SK-N-SH (cell line): ENCODE measurements at regions not wholly inside any gene's neighbourhood (a gene's known extent, or its start where the extent isn't known, plus 50 kb on each side); places are given as distances from the start of the nearest gene placed in this dataset.

Source experiments
- CTCF ChIA-PET: fragments of 300-600, 350-600 bp; formaldehyde crosslinking; extraction: SDS; loops from one replicate; lab custom pipeline; 2021; lab: Yijun Ruan, JAX
- POLR2A ChIA-PET: fragments of 350-600 bp; sonication (Branson Sonifier 250); formaldehyde crosslinking; extraction: SDS; loops from one replicate; lab custom pipeline; 2020; ENCODE audit warnings: antibody characterized with exemption, inconsistent platforms; lab: Yijun Ruan, JAX
- DNase-seq: peaks from one replicate; pipeline ENCODE4 v3.0.0; 2012
- H2AFZ ChIP-seq: fragments of 200-600 bp; sonication (generic); 2 replicates; pipeline ENCODE4 v1.8.1; 2016; ENCODE audit warnings: antibody characterized with exemption, mild to moderate bottlenecking, low read depth
- H3F3A ChIP-seq: fragments of 200-600 bp; sonication (generic); replicated peaks from 2 replicates; pipeline ENCODE3; 2016; ENCODE audit warnings: antibody characterized with exemption, mild to moderate bottlenecking; ENCODE audit not compliant: insufficient read depth
- H3K27ac ChIP-seq, 2 experiments: fragments of 200-500 bp in 1 of 2; fragments of 200-600 bp in 1 of 2; sonication (Bioruptor generic) in 1 of 2; sonication (generic), shearing (Covaris generic) in 1 of 2; 2 replicates each; pipeline versions ENCODE4 v1.5.1 to v1.6.1; 2014 to 2016; ENCODE audit warnings: low read depth in 2 of 2, inconsistent platforms in 1 of 2, low read length in 1 of 2, mild to moderate bottlenecking in 1 of 2, mixed read lengths in 1 of 2
- H3K27me3 ChIP-seq: fragments of 200-600 bp; sonication (generic), shearing (Covaris generic); 2 replicates; pipeline ENCODE4 v1.6.1; 2016; ENCODE audit warnings: mixed run types; ENCODE audit not compliant: insufficient read depth
- H3K36me3 ChIP-seq, 2 experiments: fragments of 200-500 bp in 1 of 2; fragments of 200-600 bp in 1 of 2; sonication (Bioruptor generic) in 1 of 2; sonication (generic) in 1 of 2; replicated peaks in 1 of 2; 2 replicates each; pipeline versions ENCODE3 to v1.5.1; 2014 to 2016; ENCODE audit warnings: low read length in 1 of 2, mild to moderate bottlenecking in 1 of 2; ENCODE audit not compliant: insufficient read depth in 2 of 2, control insufficient read depth in 1 of 2
- H3K4me1 ChIP-seq, 2 experiments: fragments of 200-500 bp in 1 of 2; fragments of 200-600 bp in 1 of 2; sonication (Bioruptor generic) in 1 of 2; sonication (generic), shearing (Covaris generic) in 1 of 2; 2 replicates each; pipeline versions ENCODE4 v1.5.1 to v1.6.1; 2014 to 2016; ENCODE audit warnings: low read depth in 1 of 2, low read length in 1 of 2, mixed run types in 1 of 2; ENCODE audit not compliant: insufficient read depth in 2 of 2, control insufficient read depth in 1 of 2
- H3K4me2 ChIP-seq: fragments of 200-600 bp; sonication (generic), shearing (Covaris generic); 2 replicates; pipeline ENCODE4 v1.6.1; 2017; ENCODE audit warnings: mixed run types
- H3K4me3 ChIP-seq, 2 experiments: fragments of 200-500 bp in 1 of 2; fragments of 200-600 bp in 1 of 2; sonication (Bioruptor generic) in 1 of 2; sonication (generic), shearing (Covaris generic) in 1 of 2; 2 replicates each; pipeline versions ENCODE4 v1.5.1 to v1.8.1; 2014 to 2016; ENCODE audit warnings: low read depth in 2 of 2, inconsistent platforms in 1 of 2, low read length in 1 of 2, mild to moderate bottlenecking in 1 of 2, mixed read lengths in 1 of 2, moderate library complexity in 1 of 2
- H3K79me2 ChIP-seq: fragments of 200-600 bp; sonication (generic); 2 replicates; pipeline ENCODE4 v1.8.1; 2017; ENCODE audit warnings: mild to moderate bottlenecking; ENCODE audit not compliant: insufficient read depth
- H3K9ac ChIP-seq: fragments of 200-600 bp; sonication (generic); 2 replicates; pipeline ENCODE4 v1.6.1; 2017; ENCODE audit warnings: mixed run types
- H3K9me2 ChIP-seq: fragments of 200-600 bp; sonication (generic); 2 replicates; pipeline ENCODE4 v1.6.1; 2017; ENCODE audit warnings: mixed run types
- H3K9me3 ChIP-seq: fragments of 200-600 bp; sonication (generic); 2 replicates; pipeline ENCODE4 v1.6.1; 2017; ENCODE audit warnings: mixed run types, mild to moderate bottlenecking, moderate library complexity
- H4K20me1 ChIP-seq: fragments of 200-600 bp; sonication (generic); 2 replicates; pipeline ENCODE4 v1.6.1; 2017; ENCODE audit warnings: mild to moderate bottlenecking, mixed run types; ENCODE audit not compliant: insufficient read depth
- EP300 ChIP-seq, 2 experiments: IDR thresholded peaks; 2 replicates each; pipeline versions ENCODE4 v1.4.0 to v1.6.1; 2012; ENCODE audit warnings: borderline replicate concordance in 1 of 2, low read depth in 1 of 2, low read length in 1 of 2
- EZH2phosphoT487 ChIP-seq: fragments of 200-600 bp; sonication (generic); IDR thresholded peaks from 2 replicates; pipeline ENCODE4 v1.6.1; 2017; ENCODE audit warnings: low read depth, mixed run types, mild to moderate bottlenecking, antibody characterized with exemption, moderate library complexity, borderline replicate concordance
- FOSL2 ChIP-seq: IDR thresholded peaks from 2 replicates; pipeline ENCODE4 v1.4.0; 2012; ENCODE audit warnings: low read depth, mild to moderate bottlenecking, moderate library complexity, borderline replicate concordance
- FOXJ3 ChIP-seq: sonication (generic); formaldehyde crosslinking; IDR thresholded peaks from 2 replicates; pipeline ENCODE4 v1.5.1; 2020; ENCODE audit warnings: mild to moderate bottlenecking, missing genetic modification reagents
- GABPA ChIP-seq: IDR thresholded peaks from 2 replicates; pipeline ENCODE4 v1.4.0; 2012; ENCODE audit warnings: low read depth, mild to moderate bottlenecking
- GATA2 ChIP-seq: sonication (generic); formaldehyde crosslinking; IDR thresholded peaks from 2 replicates; pipeline ENCODE4 v1.5.0; 2020; ENCODE audit warnings: mild to moderate bottlenecking, missing genetic modification reagents
- JUND ChIP-seq: IDR thresholded peaks from 2 replicates; pipeline ENCODE4 v1.4.0; 2012
- MEF2A ChIP-seq: IDR thresholded peaks from 2 replicates; pipeline ENCODE4 v1.4.0; 2012; ENCODE audit warnings: low read depth, borderline replicate concordance
- MXI1 ChIP-seq: IDR thresholded peaks from 2 replicates; pipeline ENCODE4 v1.6.1; 2012; ENCODE audit warnings: mild to moderate bottlenecking, low read depth, low read length, improper control_type of control experiment
- PBX3 ChIP-seq: IDR thresholded peaks from 2 replicates; pipeline ENCODE4; 2012
- POLR2AphosphoS5 ChIP-seq: IDR thresholded peaks from 2 replicates; pipeline ENCODE4 v1.6.1; 2012; ENCODE audit warnings: low read depth, low read length
- RAD21 ChIP-seq: IDR thresholded peaks from 2 replicates; pipeline ENCODE4 v1.6.1; 2012; ENCODE audit warnings: mild to moderate bottlenecking, low read length
- SIN3A ChIP-seq: IDR thresholded peaks from 2 replicates; pipeline ENCODE4 v1.6.1; 2012; ENCODE audit warnings: low read depth, mild to moderate bottlenecking, low read length, moderate library complexity, borderline replicate concordance
- TAF1 ChIP-seq: IDR thresholded peaks from 2 replicates; pipeline ENCODE4 v1.6.1; 2012; ENCODE audit warnings: low read depth, mild to moderate bottlenecking, low read length, moderate library complexity, borderline replicate concordance
- TCF12 ChIP-seq: IDR thresholded peaks from 2 replicates; pipeline ENCODE4 v1.4.0; 2012
- YY1 ChIP-seq: IDR thresholded peaks from 2 replicates; pipeline ENCODE4 v1.4.0; 2012; ENCODE audit warnings: low read depth, mild to moderate bottlenecking
- WGBS: methylation state at CpG from one replicate; pipeline ENCODE4 v1.1.6; 2017; ENCODE audit warnings: low lambda C conversion rate; 5-methylcytosine and 5-hydroxymethylcytosine counted together
- TF ChIP-seq, protein P1 (sequence below): IDR thresholded peaks from 2 replicates; pipeline ENCODE4 v1.4.0; 2012; ENCODE audit warnings: low read depth
- TF ChIP-seq, protein P2 (sequence below): IDR thresholded peaks from 2 replicates; pipeline ENCODE4 v1.4.0; 2012; ENCODE audit warnings: low read depth, borderline replicate concordance
- TF ChIP-seq, protein P3 (sequence below): fragments of 150-350 bp; IDR thresholded peaks from 2 replicates; pipeline ENCODE4 v1.6.1; 2016; ENCODE audit warnings: mild to moderate bottlenecking, low read depth, low read length
- TF ChIP-seq, protein P4 (sequence below): IDR thresholded peaks from 2 replicates; pipeline ENCODE4 v1.4.0; 2012; ENCODE audit warnings: low read depth, borderline replicate concordance
- TF ChIP-seq, protein P5 (sequence below): fragments of 150-350 bp; IDR thresholded peaks from 2 replicates; pipeline ENCODE4 v1.6.1; 2017; ENCODE audit warnings: antibody characterized with exemption, low read length, low read depth, borderline replicate concordance

DNA sequence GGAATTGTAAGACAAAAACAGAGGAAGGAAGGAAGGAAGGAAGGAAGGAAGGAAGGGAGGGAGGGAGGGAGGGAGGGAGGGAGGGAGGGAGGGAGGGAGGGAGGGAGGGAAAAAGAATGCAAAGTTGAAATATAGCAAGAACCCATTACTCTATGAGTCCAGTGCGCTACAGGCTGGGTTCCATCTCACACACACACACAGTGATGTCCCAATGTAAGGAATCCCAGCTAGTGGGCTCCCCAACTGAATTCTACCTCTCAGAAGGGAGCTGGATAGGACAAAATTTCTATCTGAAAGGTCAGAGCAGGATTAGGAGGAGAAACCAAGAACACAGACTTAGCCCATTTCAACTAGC is 173.4 kb downstream of the DAD1 start:
- POLR2A ChIA-PET = no interaction called here
- Histone ChIP-seq H3F3A (no peaks in the 10 kb centered on the region), H3K9ac (no peak overlapping the region), H3K27ac (no peak overlapping the region), H3K9me3 (no peaks in the 10 kb centered on the region), H4K20me1 (no peaks in the 10 kb centered on the region), H3K36me3 (no peaks in the 10 kb centered on the region), H3K79me2 (no peaks in the 10 kb centered on the region), H2AFZ (no peak overlapping the region), H3K4me1 (peaks cover 0 to 41% of the 10 kb centered on the region in 2 experiments; a peak in 1 of 4 replicates), H3K9me2 (no peaks in the 10 kb centered on the region), H3K27me3 (peaks cover 13% of the 10 kb centered on the region; the same call in 1 of the 2 replicates), H3K4me3 (no peak overlapping the region), H3K4me2 (no peak overlapping the region)
- no peak for DNase-seq
- CTCF ChIA-PET = no interaction called here
- WGBS = 73% methylated on average over 1 of the region's 1 CpG
- TF ChIP-seq, protein P1, sequence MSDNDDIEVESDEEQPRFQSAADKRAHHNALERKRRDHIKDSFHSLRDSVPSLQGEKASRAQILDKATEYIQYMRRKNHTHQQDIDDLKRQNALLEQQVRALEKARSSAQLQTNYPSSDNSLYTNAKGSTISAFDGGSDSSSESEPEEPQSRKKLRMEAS = no peak
- TF ChIP-seq MXI1 (no peak), TCF12 (no peak), POLR2AphosphoS5 (no peak), JUND (no peak), GATA2 (CRISPR knock-in tag) (no peak), FOXJ3 (CRISPR knock-in tag) (no peak), PBX3 (no peak), EP300 (IDR thresholded peaks at IDR 0.05; ENCODE audit: borderline replicate concordance in 1 of 2, low read depth in 1 of 2, low read length in 1 of 2) (no peak), RAD21 (no peak), EZH2phosphoT487 (no peak), TAF1 (no peak), GABPA (no peak)

- CTCF ChIA-PET = no interaction called here
- Histone ChIP-seq H3F3A (no peaks in the 10 kb centered on the region), H3K9me3 (no peaks in the 10 kb centered on the region), H3K9me2 (no peaks in the 10 kb centered on the region), H3K9ac (no peak overlapping the region), H3K4me1 (peaks cover 0 to 41% of the 10 kb centered on the region in 2 experiments; a peak in 1 of 4 replicates), H3K36me3 (no peaks in the 10 kb centered on the region), H4K20me1 (no peaks in the 10 kb centered on the region), H3K27me3 (peaks cover 13% of the 10 kb centered on the region; the same call in 1 of the 2 replicates), H3K4me2 (no peak overlapping the region), H3K79me2 (no peaks in the 10 kb centered on the region), H2AFZ (no peak overlapping the region), H3K27ac (no peak overlapping the region), H3K4me3 (no peak overlapping the region)
- no peak for DNase-seq
- 21% methylated on average over 4 of the region's 4 CpGs for WGBS
- POLR2A ChIA-PET = no interaction called here
- TF ChIP-seq, protein P2, sequence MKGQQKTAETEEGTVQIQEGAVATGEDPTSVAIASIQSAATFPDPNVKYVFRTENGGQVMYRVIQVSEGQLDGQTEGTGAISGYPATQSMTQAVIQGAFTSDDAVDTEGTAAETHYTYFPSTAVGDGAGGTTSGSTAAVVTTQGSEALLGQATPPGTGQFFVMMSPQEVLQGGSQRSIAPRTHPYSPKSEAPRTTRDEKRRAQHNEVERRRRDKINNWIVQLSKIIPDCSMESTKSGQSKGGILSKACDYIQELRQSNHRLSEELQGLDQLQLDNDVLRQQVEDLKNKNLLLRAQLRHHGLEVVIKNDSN = no peak
- TF ChIP-seq PBX3 (no peak), MXI1 (no peak), MEF2A (no peak), SIN3A (no peak), JUND (no peak), YY1 (no peak), FOSL2 (no peak)
- TF ChIP-seq, protein P3, sequence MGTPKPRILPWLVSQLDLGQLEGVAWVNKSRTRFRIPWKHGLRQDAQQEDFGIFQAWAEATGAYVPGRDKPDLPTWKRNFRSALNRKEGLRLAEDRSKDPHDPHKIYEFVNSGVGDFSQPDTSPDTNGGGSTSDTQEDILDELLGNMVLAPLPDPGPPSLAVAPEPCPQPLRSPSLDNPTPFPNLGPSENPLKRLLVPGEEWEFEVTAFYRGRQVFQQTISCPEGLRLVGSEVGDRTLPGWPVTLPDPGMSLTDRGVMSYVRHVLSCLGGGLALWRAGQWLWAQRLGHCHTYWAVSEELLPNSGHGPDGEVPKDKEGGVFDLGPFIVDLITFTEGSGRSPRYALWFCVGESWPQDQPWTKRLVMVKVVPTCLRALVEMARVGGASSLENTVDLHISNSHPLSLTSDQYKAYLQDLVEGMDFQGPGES = no peak
- TF ChIP-seq, protein P4, sequence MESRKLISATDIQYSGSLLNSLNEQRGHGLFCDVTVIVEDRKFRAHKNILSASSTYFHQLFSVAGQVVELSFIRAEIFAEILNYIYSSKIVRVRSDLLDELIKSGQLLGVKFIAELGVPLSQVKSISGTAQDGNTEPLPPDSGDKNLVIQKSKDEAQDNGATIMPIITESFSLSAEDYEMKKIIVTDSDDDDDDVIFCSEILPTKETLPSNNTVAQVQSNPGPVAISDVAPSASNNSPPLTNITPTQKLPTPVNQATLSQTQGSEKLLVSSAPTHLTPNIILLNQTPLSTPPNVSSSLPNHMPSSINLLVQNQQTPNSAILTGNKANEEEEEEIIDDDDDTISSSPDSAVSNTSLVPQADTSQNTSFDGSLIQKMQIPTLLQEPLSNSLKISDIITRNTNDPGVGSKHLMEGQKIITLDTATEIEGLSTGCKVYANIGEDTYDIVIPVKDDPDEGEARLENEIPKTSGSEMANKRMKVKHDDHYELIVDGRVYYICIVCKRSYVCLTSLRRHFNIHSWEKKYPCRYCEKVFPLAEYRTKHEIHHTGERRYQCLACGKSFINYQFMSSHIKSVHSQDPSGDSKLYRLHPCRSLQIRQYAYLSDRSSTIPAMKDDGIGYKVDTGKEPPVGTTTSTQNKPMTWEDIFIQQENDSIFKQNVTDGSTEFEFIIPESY = no peak
- TF ChIP-seq, protein P5, sequence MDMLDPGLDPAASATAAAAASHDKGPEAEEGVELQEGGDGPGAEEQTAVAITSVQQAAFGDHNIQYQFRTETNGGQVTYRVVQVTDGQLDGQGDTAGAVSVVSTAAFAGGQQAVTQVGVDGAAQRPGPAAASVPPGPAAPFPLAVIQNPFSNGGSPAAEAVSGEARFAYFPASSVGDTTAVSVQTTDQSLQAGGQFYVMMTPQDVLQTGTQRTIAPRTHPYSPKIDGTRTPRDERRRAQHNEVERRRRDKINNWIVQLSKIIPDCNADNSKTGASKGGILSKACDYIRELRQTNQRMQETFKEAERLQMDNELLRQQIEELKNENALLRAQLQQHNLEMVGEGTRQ = no peak
Observed at GRCh38 chr14:22414876-22415604, 174.0 kb downstream of the DAD1 start.
